D341Med (cell line): ENCODE measurements at regions not wholly inside any gene's neighbourhood (a gene's known extent, or its start where the extent isn't known, plus 50 kb on each side); places are given as distances from the start of the nearest gene placed in this dataset.

Experiments
- DNase-seq: peaks from one replicate; pipeline ENCODE4 v3.0.0; 2012; ENCODE audit warnings: low spot score

DNA sequence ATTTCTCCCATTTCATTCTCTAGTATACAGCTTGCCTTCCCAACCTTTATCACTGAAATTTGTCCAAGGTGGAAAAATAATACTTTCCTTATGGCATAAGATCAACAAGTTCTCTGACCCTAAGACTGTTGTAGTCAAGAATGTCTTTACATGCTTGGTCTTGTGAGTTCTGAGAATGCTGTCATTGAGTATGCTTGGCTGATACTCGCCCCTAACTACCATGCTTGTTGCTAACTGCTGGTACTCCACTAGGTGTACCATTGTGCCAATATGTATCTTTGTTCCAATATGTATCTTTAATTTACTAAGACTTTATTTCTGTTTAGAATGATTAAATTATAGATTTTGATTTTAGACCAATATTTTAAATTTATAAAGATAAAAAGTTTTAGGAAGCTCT lies 796.4 kb downstream of the PCDH7 start:
- no peak for DNase-seq

DNA sequence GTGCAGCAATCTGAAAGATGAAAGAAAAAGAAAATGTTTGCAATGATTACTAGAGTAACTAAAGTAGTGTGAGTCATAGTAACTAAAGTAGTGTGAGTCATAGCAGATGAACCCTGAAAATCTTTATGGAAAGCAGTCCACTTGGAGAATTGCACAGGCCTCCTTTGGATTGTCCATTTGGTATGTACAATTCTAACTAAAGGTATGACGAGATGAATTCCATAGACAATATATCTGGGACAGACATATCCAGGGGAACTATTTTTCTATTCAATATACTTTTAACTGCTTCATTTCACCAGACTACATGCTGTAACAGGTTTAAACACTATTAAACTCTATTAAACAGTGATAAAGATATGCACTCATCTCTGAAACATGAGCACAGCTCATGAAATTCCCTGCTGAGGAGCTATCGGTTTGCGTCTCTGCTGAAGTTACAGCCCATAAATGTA lies 798.7 kb downstream of the PCDH7 start:
- no peak for DNase-seq

GRCh38 chr4:31530555-31530954 lies 810.4 kb downstream of the PCDH7 start:
- DNase-seq: no peak

- no peak for DNase-seq
These were observed 818.7 kb downstream of the PCDH7 start for GRCh38 chr4:31538877-31539276.

GRCh38 chr4:31539284-31540069 lies 819.3 kb downstream of the PCDH7 start:
- no peak for DNase-seq

GRCh38 chr4:31545330-31545729 lies 825.2 kb downstream of the PCDH7 start:
- DNase-seq: no peak

DNA sequence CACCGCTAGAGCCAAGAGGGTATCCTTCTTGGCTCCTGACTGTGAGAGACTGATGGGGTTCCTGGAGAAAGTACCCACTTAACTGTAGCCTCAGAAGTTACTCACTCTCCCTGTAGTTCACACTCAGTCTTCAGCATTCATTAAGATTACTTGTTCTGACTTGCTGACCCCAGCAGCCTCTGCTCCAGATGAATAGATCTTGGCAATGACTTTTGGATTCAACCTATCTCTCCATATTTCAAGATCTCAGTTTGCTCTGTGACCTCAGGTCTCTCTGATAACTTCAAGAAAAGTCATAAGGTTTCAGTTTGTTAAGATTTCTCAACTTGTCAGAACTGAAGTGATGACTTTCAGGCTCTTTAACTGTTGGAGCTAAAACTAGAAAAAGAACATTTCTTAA lies 825.6 kb downstream of the PCDH7 start:
- no peak for DNase-seq

- no peak for DNase-seq
These were observed 827.9 kb downstream of the PCDH7 start for GRCh38 chr4:31548021-31548420.

DNA sequence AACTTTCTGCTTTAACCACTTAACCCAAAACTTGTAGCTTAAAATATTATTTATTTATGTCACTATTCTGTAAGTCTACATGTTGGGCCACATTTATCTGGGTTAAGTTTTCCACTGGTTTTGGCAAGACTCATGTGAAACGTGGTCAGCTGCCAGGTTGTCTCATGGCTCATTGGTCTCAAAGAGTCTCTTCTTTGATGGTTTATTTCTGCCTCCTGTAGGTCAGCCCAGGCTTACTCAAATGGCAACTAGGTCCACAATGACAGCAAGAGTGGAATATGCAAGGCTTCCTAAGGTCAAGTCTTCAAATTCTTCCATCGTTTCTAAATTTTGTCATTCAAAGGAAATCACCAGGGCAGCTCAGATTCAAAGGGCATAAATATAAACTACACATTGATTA lies 828.7 kb downstream of the PCDH7 start:
- no peak for DNase-seq

GRCh38 chr4:31549256-31549655 lies 829.1 kb downstream of the PCDH7 start:
- DNase-seq: no peak

DNA sequence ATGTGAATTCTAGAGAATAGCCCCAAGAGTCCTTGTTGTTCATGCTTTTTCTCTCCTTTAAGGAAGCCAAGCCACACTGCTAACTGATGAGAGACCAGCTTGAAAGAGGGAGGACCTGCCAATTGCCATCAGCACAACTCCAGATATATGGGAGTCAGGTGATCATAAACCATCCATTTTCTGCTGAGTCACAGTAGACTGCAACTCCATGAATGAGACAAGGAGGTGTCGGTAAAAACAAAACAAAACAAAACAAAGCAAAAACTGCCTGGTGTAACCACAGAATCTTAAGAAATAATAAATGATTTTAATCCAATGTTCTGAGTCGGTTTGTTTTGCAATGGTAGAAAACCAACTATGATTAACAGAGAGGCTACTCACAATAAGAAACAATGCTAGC lies 837.3 kb downstream of the PCDH7 start:
- DNase-seq: no peak

- no peak for DNase-seq
These were observed 853.4 kb downstream of the PCDH7 start for GRCh38 chr4:31573554-31573953.

- DNase-seq: no peak
These were observed 855.3 kb downstream of the PCDH7 start for GRCh38 chr4:31575504-31575903.

- DNase-seq: no peak
These were observed 860.7 kb downstream of the PCDH7 start for GRCh38 chr4:31580843-31581242.

DNA sequence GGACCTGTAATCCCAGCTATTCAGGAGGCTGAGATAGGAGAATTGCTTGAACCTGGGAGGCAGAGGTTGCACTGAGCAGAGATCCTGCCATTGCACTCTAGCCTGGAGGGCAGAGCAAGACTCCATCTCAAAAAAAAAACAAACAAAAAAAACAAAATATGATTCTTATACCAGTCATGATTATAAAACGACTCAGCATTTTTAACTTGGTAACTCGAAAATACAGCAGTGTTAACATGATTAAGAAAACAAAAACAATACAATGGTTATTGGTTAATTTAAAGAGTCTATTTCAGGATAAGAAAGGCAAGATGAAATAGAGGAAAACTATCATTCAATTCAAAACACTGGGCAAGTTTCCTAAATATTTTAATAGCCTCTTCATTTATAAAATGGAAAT lies 865.3 kb downstream of the PCDH7 start:
- DNase-seq: no peak

DNA sequence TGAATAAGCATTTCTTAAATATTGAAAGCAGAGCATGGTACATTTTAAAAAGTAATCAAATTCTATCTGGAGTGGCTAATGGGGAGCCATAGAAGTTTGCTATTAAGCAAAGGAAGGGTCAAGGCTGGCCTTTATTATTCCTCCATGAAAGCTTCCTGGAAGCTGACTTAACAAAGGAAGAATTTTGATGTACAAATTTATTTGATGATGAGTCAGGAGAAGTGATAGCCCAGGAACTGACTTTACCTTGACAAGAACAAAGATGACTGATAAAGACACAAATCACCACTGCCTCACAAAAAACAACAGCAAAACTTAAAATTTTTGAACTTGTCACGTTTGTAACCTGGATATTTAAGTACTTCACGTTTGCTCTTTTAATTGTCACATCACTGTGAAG lies 872.1 kb downstream of the PCDH7 start:
- DNase-seq: no peak

DNA sequence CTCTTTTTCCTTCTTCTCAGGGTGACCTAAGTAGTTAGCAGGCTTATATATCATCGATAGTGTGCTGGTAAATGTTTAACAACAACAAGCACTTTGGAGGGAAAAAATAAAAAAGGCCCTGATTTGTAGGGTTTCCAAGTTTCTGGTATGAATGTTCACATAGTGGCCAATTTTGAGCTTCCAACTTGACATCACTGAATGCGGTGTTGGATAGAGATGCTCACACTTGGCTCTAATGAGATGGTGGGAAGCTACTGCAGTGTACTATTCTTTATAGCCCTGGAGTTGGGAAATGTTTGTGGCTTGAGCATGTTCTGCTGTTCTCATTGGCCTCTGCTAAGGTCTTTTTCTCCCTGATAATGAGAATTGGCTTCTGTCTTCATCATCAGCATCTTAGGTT lies 875.3 kb downstream of the PCDH7 start:
- DNase-seq: no peak

DNA sequence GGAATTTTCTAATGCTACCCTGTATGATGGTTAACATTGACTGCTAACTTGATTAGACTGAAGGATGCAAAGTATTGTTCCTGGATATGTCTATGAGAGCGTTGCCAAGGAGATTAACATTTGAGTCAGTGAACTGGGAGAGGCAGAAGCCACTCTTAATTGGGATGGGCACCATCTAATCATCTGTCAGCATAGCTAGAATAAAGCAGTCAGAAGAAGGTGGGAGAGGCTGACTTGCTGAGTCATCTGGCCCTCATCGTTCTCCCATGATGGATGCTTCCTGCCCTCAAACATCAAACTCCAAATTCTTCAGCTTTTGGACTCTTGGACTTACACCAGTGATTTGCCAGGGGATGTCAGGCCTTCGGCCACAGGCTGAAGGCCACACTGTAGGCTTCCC lies 878.5 kb downstream of the PCDH7 start:
- DNase-seq: no peak

GRCh38 chr4:31601793-31602192 lies 881.6 kb downstream of the PCDH7 start:
- DNase-seq: no peak

- DNase-seq: peak; percentile 9
These were observed 893.9 kb downstream of the PCDH7 start for GRCh38 chr4:31613946-31614623.

GRCh38 chr4:31617667-31618066 lies 897.5 kb downstream of the PCDH7 start:
- DNase-seq: no peak

- DNase-seq: no peak
These were observed 900.3 kb downstream of the PCDH7 start for GRCh38 chr4:31620476-31620875.

DNA sequence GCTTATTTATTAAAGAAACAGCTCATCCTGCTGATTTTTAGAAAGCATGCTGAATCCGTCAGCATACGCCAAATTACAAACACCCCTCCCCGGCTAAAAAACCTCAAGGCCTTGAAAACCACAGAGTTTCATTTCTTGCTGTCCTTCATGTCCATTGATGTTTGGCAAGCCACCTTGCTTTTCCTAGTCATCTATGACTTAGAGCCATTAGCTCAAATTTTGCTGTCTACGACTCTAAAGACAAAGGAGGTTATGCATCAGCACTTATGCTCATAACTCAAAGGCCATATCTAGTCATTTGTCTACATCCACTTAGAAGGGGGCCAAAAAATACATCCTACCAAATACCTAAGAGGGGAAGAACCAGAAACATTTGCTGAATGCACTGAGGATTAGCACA lies 925.1 kb downstream of the PCDH7 start:
- no peak for DNase-seq

DNA sequence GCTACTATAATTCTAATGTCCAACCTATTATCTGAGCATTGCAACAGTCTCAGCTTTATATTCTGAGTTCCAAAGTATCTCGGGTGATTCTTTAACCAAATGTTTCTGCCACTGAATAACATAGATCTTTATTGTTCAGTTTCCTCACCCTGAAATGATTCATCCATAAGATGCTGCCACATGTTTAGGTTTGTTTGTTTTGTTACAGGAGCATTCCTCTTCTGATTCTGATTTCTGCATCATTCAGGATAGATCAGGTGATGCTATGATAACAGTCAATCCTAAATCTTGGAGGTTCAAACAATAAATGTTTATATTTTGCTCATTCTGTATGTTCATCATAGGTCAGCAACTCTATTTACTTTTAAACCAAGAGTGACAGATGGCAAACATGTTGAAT lies 927.6 kb downstream of the PCDH7 start:
- no peak for DNase-seq
